PFSK-1 (cell line): ENCODE measurements at regions not wholly inside any gene's neighbourhood (a gene's known extent, or its start where the extent isn't known, plus 50 kb on each side); places are given as distances from the start of the nearest gene placed in this dataset.

Experiments used
- FOXP2 ChIP-seq: optimal IDR thresholded peaks from 2 replicates; pipeline ENCODE3; 2011; ENCODE audit warnings: borderline replicate concordance, control low read depth, inconsistent platforms; ENCODE audit not compliant: insufficient read depth; ENCODE audit errors: extremely low read length, extremely low read depth
- POLR2AphosphoS5 ChIP-seq: IDR thresholded peaks from 2 replicates; pipeline ENCODE4 v1.6.1; 2012; ENCODE audit warnings: low read depth, mild to moderate bottlenecking, control low read depth, low read length, moderate library complexity
- REST ChIP-seq, 2 experiments: IDR thresholded peaks; 2 replicates each; pipeline versions ENCODE4 v1.6.1 to v1.8.0; 2011 to 2012; ENCODE audit warnings: low read depth in 2 of 2, low read length in 2 of 2, control low read depth in 1 of 2, inconsistent platforms in 1 of 2, mild to moderate bottlenecking in 1 of 2, moderate library complexity in 1 of 2; ENCODE audit not compliant: insufficient read depth in 1 of 2
- SIN3A ChIP-seq: IDR thresholded peaks from 2 replicates; pipeline ENCODE4 v1.6.1; 2012; ENCODE audit warnings: mild to moderate bottlenecking, low read length, moderate library complexity, borderline replicate concordance; ENCODE audit not compliant: insufficient read depth
- TAF1 ChIP-seq: IDR thresholded peaks from 2 replicates; pipeline ENCODE4 v1.6.1; 2012; ENCODE audit warnings: low read length, control low read depth, borderline replicate concordance; ENCODE audit not compliant: insufficient read depth

- no peak for TF ChIP-seq FOXP2
- no peak for TF ChIP-seq SIN3A
- no peak for TF ChIP-seq REST (IDR thresholded peaks at IDR 0.05; ENCODE audit: insufficient read depth in 1 of 2, low read depth in 2 of 2, low read length in 2 of 2)
- TF ChIP-seq POLR2AphosphoS5, result no peak
- no peak for TF ChIP-seq TAF1
These were observed 56.6 kb upstream of the CCL2 start for GRCh38 chr17:34198519-34198918.

- no peak for TF ChIP-seq REST (IDR thresholded peaks at IDR 0.05; ENCODE audit: insufficient read depth in 1 of 2, low read depth in 2 of 2, low read length in 2 of 2)
- TF ChIP-seq SIN3A, result no peak
These were observed 55.6 kb upstream of the CCL2 start for GRCh38 chr17:34199454-34199853.

GRCh38 chr17:34199932-34200534, 55.1 kb upstream of the CCL2 start:
- no peak for TF ChIP-seq REST (IDR thresholded peaks at IDR 0.05; ENCODE audit: insufficient read depth in 1 of 2, low read depth in 2 of 2, low read length in 2 of 2)

- TF ChIP-seq POLR2AphosphoS5, result no peak
- TF ChIP-seq TAF1, result no peak
- TF ChIP-seq FOXP2, result no peak
- no peak for TF ChIP-seq SIN3A
- no peak for TF ChIP-seq REST (IDR thresholded peaks at IDR 0.05; ENCODE audit: insufficient read depth in 1 of 2, low read depth in 2 of 2, low read length in 2 of 2)
These were observed 53.9 kb upstream of the CCL2 start for GRCh38 chr17:34201225-34201624.

GRCh38 chr17:34201767-34202166, 53.3 kb upstream of the CCL2 start:
- no peak for TF ChIP-seq TAF1
- no peak for TF ChIP-seq REST (IDR thresholded peaks at IDR 0.05; ENCODE audit: insufficient read depth in 1 of 2, low read depth in 2 of 2, low read length in 2 of 2)
- TF ChIP-seq FOXP2, result no peak
- TF ChIP-seq SIN3A, result no peak
